ENCODE measurements at regions not wholly inside any gene's neighbourhood (a gene's known extent, or its start where the extent isn't known, plus 50 kb on each side); places are given as distances from the start of the nearest gene placed in this dataset.
"Not testable (repeated sequence)": the region's sequence is repeated elsewhere in the genome, so short reads cannot be mapped to it uniquely, and the experiment has no call there.

- no peak for TF ChIP-seq CTCF (IDR thresholded peaks at IDR 0.05; ENCODE audit: insufficient read depth, low read depth, low read length, missing control alignments)
- no peak overlapping the region for H3K4me3 ChIP-seq (ENCODE audit: low read length)
- DNase-seq (ENCODE audit: low read depth): no peak
Measured at GRCh38 chr11:44426958-44427357, 117.0 kb upstream of the ALX4 start.

DNA sequence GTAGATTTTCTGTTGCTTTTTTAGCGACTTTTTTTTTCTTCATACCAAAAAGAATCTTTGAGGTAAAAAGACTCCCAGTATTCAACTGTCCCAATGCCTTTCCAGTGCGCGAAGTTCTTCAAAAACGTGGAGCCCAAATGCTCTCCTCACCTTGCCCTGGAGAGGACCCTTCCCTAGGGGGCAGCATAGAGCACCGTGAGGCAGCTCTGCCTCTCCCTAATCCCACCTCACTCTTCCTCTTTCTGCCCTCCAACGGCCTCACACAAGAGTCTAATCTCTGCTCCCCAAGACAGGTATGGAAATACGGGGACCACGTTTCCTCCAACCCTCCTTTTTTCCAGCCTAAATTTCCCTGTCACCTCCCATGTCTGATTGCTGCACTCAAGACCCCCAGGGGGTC is 117.5 kb upstream of the ALX4 start:
- H3K4me3 ChIP-seq (ENCODE audit: low read length): no peak overlapping the region
- no peak for TF ChIP-seq CTCF (IDR thresholded peaks at IDR 0.05; ENCODE audit: insufficient read depth, low read depth, low read length, missing control alignments)
- no peak for DNase-seq (ENCODE audit: low read depth)

DNA sequence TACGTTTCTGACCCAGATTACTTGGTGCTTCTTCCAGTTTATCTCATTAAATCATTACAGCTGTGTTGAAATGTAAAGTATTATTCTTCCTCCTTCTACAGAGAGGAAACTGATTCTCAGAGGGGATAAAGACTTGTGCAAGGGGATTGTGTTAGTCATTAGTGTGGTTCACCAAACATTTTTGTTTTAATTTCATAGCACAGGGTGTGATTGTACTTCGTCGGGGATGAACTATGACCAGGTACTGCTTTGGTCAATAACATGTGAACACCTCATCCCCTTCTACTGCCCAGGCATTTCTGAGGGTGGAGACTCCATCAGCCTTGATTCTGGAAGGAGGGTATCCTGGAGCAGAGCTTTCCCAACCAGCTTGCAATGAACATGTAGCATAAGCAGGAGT is 120.2 kb upstream of the ALX4 start:
- DNase-seq (ENCODE audit: low read depth): no peak
- no peak for TF ChIP-seq CTCF (IDR thresholded peaks at IDR 0.05; ENCODE audit: insufficient read depth, low read depth, low read length, missing control alignments)
- no peak overlapping the region for H3K4me3 ChIP-seq (ENCODE audit: low read length)

GRCh38 chr11:44434191-44434590 is 124.3 kb upstream of the ALX4 start:
- H3K4me3 ChIP-seq (ENCODE audit: low read length): no peak overlapping the region
- no peak for DNase-seq (ENCODE audit: low read depth)
- no peak for TF ChIP-seq CTCF (IDR thresholded peaks at IDR 0.05; ENCODE audit: insufficient read depth, low read depth, low read length, missing control alignments)

GRCh38 chr11:44437122-44437521 is 127.2 kb upstream of the ALX4 start:
- DNase-seq (ENCODE audit: low read depth): no peak
- no peak overlapping the region for H3K4me3 ChIP-seq (ENCODE audit: low read length)
- TF ChIP-seq CTCF (IDR thresholded peaks at IDR 0.05; ENCODE audit: insufficient read depth, low read depth, low read length, missing control alignments): no peak

GRCh38 chr11:44442893-44443673 is 122.4 kb upstream of the CD82 start:
- not testable (repeated sequence) for DNase-seq (ENCODE audit: low read depth); H3K4me3 ChIP-seq (ENCODE audit: low read length)

DNA sequence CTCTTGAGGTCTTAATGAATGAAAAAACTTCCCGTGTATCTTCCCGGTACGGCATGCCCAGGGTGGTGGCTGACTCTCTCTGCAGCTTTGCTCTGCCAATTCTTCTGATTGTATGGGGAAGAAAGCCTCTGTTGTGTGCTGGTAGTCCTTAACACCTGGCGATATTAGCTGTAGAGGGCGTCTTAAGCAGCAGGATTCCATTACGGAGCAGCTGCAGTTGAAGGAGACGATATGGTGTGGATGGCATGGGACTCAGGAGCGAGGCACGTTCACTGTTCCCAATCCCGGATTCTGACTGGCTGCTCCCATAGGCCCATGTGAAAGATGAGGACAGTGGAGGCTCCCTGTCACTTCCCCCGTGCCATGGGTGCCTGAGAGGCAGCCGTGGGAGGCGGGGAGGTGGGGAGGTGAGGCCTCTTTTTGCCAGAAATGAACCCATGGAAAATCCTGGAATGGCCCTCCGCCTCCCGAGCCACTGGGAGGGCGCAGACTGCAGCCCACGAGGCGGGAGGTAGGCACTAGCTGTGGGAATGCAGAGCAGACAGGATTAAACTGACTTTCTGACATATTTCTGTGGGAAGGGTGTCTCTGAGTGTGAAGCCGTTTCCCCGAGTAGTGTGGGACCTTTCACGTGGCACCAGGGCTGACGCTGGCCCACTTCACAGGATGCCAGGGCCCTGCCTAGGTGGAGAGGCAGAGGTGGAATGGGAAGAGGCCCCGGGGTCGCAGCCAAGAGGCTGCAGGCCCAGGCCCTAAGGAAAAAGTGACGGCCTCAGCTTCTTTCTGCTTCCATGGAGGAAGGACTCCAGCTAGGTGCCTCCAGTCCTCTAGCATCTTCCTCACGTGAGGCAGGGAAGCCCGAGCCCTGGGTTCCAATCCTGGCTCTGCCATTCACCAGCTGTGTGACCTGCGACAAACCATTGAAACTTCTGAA is 121.4 kb upstream of the CD82 start:
- no peak for DNase-seq (ENCODE audit: low read depth)

More for the DNA sequence above, 121.4 kb upstream of the CD82 start:
- H3K4me3 ChIP-seq (ENCODE audit: low read length): no peak overlapping the region
- no peak for TF ChIP-seq CTCF (IDR thresholded peaks at IDR 0.05; ENCODE audit: insufficient read depth, low read depth, low read length, missing control alignments)

Measured in epithelial cell of esophagus (primary cell).